Right renal pelvis (tissue), 4 donors: ENCODE measurements at regions not wholly inside any gene's neighbourhood (a gene's known extent, or its start where the extent isn't known, plus 50 kb on each side); places are given as distances from the start of the nearest gene placed in this dataset.
"Not testable (repeated sequence)": the region's sequence is repeated elsewhere in the genome, so short reads cannot be mapped to it uniquely, and the experiment has no call there.

Experiments
- DNase-seq, 4 donors: peaks; one replicate each; pipeline ENCODE4 v3.0.0-alpha.2; 2013; ENCODE audit warnings: low read depth in 4 of 4, low spot score in 3 of 4, missing footprints in 1 of 4

- no peak for DNase-seq
Measured at GRCh38 chr6:92339936-92340640, 1079.3 kb downstream of the EPHA7 start.

- DNase-seq: no peak
Measured at GRCh38 chr6:92337571-92337970, 1081.8 kb downstream of the EPHA7 start.

- no peak for DNase-seq
Measured at GRCh38 chr6:92329208-92329847, 1090.0 kb downstream of the EPHA7 start.

- DNase-seq: no peak
Measured at GRCh38 chr6:92315312-92315711, 1104.0 kb downstream of the EPHA7 start.

- DNase-seq: no peak
Measured at GRCh38 chr6:92297101-92297500, 1122.3 kb downstream of the EPHA7 start.

GRCh38 chr6:92292067-92292466 lies 1127.3 kb downstream of the EPHA7 start:
- DNase-seq: no peak

- no peak for DNase-seq
Measured at GRCh38 chr6:92289831-92290230, 1129.5 kb downstream of the EPHA7 start.

GRCh38 chr6:92281571-92282076 lies 1137.7 kb downstream of the EPHA7 start:
- no peak for DNase-seq

GRCh38 chr6:92275150-92275549 lies 1144.2 kb downstream of the EPHA7 start:
- DNase-seq: no peak

- DNase-seq: no peak
Measured at GRCh38 chr6:92274588-92274987, 1144.8 kb downstream of the EPHA7 start.

- no peak for DNase-seq
Measured at GRCh38 chr6:92273694-92274093, 1145.7 kb downstream of the EPHA7 start.

GRCh38 chr6:92271091-92271490 lies 1148.3 kb downstream of the EPHA7 start:
- DNase-seq: no peak

GRCh38 chr6:92270365-92270764 lies 1149.0 kb downstream of the EPHA7 start:
- DNase-seq: no peak

- no peak for DNase-seq
Measured at GRCh38 chr6:92267335-92267734, 1152.0 kb downstream of the EPHA7 start.

- DNase-seq: no peak
Measured at GRCh38 chr6:92263864-92264263, 1155.5 kb downstream of the EPHA7 start.

GRCh38 chr6:92259171-92259570 lies 1160.2 kb downstream of the EPHA7 start:
- no peak for DNase-seq

- DNase-seq: no peak
Measured at GRCh38 chr6:92243315-92243714, 1176.0 kb downstream of the EPHA7 start.

GRCh38 chr6:92231171-92231701 lies 1188.1 kb downstream of the EPHA7 start:
- DNase-seq: no peak

- not testable (repeated sequence) for DNase-seq
Measured at GRCh38 chr6:92219987-92220386, 1199.4 kb downstream of the EPHA7 start.

- DNase-seq: no peak
Measured at GRCh38 chr6:92216717-92217116, 1202.6 kb downstream of the EPHA7 start.

- no peak for DNase-seq
Measured at GRCh38 chr6:92201618-92202017, 1217.7 kb downstream of the EPHA7 start.

GRCh38 chr6:92196325-92196724 lies 1223.0 kb downstream of the EPHA7 start:
- no peak for DNase-seq
